GM18867 (cell line): ENCODE measurements at regions not wholly inside any gene's neighbourhood (a gene's known extent, or its start where the extent isn't known, plus 50 kb on each side); places are given as distances from the start of the nearest gene placed in this dataset.

Experiments used
- ATAC-seq: cut with Tn5 transposase; IDR thresholded peaks from one replicate; pipeline ENCODE4 v1.9.1; 2021; ENCODE audit warnings: mild to moderate bottlenecking, moderate library complexity; ENCODE audit not compliant: unreplicated experiment

DNA sequence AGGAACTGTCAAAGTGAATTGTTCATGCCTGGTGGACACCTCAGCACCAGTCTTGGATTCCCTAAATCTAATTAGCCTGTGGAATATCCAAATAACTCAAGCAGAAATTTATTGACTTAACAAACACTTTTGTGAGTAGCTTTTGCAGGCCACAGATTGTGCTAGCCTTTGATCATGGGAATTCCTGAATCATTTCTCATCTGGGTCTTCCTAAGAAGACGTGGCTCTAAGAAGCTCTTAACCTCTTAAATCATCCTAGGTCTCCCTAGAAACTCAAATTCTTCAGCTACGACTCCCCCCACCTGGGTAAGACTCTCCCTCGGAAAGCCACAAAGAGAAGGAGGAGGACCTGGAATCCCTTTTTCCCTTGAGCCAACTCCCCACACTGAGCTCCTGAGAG, 53.8 kb upstream of the PSEN2 start:
- ATAC-seq = no peak

GRCh38 chr1:226814751-226815537, 55.5 kb upstream of the PSEN2 start:
- no peak for ATAC-seq

DNA sequence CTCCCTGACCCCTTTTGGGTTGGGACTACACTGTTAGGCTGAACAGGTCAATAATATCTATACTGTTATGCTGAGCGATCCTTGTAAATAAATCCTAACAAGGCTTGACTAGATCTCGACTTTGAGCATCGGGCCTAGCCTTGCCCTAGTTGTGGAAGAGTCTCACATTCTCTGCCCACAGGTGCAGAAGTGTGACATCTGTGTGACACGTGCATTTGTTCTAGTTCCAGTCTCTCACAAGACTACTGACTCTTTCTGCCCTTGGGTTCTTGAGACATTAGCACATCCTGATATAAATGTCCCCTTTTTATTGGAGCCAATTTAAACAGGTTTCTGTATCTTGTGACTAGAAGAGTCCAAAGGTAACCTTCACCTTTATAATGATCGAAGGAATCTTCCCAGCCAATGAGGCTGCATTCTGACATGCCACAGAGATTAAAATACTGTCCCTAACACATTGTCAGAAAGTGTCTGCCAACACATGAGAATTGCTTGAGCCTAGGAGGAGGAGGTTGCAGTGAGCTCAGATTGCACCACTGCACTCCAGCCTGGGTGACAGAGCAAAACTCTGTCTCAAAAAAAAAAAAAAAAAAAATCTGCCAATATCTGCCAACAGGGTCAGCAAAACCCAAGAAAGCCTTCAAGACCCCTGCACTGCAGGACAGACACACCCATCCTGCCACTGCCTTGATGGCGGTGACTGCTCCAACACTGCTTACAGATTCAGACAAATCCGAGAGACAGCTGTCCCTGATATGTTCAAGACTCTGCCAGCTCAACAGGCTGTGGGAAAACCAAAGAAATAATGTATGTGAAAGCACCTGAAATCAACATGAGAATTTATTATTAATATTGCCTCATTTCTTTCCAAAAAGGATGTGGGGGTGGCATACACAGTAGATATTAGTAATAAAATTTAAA, 56.5 kb upstream of the PSEN2 start:
- no peak for ATAC-seq

- ATAC-seq = no peak
Measured at GRCh38 chr1:226810681-226811080, 59.7 kb upstream of the PSEN2 start.

DNA sequence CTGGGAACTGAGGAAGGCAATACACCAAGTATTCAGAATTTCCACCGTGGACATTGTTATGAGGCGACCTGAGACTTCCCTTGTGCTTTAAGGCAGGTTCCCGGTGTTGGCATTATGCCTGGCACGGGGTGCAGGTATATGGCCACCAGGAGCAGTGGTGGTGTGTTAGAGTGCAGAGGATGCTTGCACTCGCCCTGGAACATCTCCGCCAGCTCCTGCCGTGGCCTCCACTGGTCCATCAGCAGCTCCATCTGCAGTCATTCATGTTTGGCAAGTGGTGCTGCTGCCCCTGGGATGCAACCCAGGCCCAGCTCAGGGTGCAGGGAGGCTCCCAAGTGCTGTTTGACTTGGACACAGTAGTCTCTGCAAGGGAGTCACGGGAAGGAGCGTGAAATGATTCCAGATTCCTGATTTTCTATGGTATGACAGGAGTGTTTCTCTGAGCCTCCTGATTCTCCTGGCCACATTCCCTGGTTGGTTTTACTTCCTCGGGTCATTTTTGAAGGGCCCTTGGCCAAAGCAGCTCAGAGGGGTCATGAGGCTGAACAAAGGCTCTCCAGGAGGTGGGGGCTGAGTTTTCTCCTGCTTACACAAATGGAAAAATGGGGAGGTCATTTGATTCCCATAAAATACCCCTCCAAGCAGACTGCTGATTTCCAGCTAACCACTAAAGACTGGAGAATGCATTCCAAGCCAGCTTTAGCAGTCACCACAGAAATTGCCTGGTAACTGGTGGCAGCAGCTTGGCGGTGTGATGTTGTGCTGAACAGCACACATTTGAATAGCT, 60.4 kb upstream of the PSEN2 start:
- no peak for ATAC-seq

GRCh38 chr1:226808501-226808900, 61.9 kb upstream of the PSEN2 start:
- no peak for ATAC-seq

- no peak for ATAC-seq
Measured at GRCh38 chr1:226806988-226807387, 63.4 kb upstream of the PSEN2 start.

DNA sequence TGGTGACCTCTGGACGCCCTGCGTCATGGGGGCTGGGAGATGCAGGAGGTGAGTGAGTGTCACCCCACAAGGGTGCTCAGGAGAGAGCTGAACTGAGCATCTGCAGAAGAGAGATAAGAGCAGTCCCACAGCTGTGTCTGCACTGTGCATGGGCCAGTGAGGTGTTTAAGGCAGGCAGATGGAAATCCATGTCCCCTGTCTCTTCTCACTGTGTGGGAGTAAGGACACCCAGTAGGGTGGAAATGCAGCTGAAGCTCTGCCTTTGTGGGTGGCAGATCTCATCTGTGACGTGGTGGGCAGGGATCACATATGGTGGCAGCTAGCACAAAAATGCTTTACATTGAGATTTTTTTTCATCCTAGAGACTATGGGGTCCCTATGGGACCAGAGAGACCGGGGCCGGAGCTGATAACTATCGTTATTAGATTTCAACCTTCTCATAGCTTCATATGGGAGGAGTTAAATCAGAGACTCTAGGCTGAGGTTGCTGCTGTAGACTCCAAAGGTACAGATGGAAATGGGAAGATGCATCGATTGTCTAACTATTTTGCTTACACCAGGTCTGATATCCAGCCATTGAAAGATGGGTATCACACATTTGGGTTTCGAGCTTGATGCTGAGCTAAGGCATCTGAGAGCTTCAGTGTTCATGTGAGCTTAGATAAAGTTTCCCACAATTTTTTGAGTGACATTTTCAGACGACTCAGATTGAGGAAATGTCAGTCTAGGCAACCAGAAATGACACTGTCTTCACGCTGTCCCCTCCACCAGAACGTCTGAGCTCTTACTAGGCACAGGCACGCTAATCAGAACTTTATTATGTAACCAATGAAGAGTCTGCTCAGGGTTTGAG, 65.3 kb upstream of the PSEN2 start:
- ATAC-seq = no peak

GRCh38 chr1:226800763-226801380, 61.8 kb upstream of the ITPKB start:
- ATAC-seq = no peak

DNA sequence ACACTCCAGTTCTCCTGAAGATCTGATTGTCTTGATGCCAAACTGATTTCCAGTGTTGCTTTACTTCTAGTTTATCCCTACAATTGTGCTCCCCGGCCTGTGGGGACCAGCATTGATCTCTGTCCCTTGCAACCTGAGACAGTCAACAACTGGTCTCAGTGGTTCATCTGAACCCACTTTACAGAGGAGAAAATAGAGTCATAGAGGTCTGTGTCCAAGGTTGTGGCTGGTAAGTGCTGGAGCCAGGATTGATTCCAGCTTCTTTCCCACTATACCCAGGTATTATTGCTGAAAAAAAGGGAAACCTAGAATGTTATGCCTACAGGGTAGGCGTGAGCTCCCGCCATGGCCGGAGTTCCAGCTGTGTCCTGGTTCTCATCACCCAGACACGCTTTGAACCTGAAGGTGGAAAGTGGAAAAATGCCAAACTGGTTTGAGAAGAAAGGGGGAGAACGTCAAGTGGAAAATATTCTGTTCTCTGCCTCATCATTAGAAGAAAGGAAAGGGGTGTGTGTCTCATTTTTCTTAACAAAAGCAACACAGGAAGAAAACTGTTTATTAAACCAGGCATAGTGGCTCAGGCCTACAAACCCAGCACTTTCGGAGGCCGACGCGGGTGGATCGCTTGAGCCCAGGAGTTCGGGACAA, 60.7 kb upstream of the ITPKB start:
- no peak for ATAC-seq

DNA sequence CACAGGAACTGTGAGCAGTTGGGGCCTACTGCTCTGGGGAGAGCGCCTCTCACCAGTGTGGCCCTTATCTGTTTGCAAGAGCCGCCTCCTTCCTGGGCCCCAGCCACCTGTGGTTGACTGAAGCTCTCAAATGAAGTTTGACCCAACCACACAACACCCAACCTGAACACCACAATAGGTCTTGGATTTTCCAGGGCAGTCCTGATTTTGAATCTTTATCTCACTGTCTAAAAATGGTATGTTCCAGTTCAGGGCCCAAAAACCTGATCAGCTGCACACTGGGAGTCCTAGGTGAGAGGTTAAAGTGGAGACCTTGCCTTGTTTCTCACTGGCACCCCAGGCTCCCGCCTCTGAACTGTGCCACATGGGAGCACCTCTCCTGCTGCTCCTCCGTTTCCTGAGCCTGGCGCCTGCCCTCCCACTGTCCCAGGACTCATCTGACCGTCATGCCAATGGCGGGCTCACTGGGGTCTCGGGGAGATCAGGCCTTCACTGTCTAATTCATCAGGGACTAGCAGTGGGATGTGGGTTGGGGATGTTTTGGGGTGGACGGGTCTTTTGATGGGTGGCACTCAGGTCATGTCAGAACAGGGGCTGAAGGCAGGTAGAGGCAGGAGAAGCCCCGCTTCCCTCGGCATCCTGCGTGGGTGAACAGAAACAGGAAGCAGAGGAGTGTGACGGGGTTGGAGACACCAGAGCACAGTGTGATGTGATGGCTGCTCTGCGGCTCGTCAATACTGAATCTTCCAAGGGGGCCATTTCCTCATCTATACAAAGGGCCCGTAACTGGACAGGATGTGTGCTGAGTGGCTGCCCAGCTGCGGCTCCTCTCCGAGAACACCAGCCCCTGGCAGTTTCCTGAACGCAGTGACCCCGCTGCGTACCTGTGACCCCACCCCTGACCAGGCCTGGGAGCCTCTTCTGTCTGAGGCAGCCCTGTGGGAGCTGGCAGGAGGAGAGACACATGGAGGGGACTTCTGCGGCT, 59.6 kb upstream of the ITPKB start:
- ATAC-seq = peak; percentile 81

GRCh38 chr1:226797151-226797550, 58.1 kb upstream of the ITPKB start:
- no peak for ATAC-seq

- ATAC-seq = no peak
Measured at GRCh38 chr1:226793620-226794276, 54.7 kb upstream of the ITPKB start.

- no peak for ATAC-seq
Measured at GRCh38 chr1:226792368-226792767, 53.3 kb upstream of the ITPKB start.

- no peak for ATAC-seq
Measured at GRCh38 chr1:226790545-226791181, 51.6 kb upstream of the ITPKB start.

GRCh38 chr1:226788965-226789364, 49.9 kb upstream of the ITPKB start:
- ATAC-seq = no peak
